ENCODE measurements at regions not wholly inside any gene's neighbourhood (a gene's known extent, or its start where the extent isn't known, plus 50 kb on each side); places are given as distances from the start of the nearest gene placed in this dataset.

GRCh38 chr3:24595796-24596195 is 101.1 kb upstream of the THRB start:
- no peak for TF ChIP-seq CTCF (IDR thresholded peaks at IDR 0.05; ENCODE audit: insufficient read depth, low read length)
- peak; percentile 11 for DNase-seq (ENCODE audit: low read depth)
- H3K4me3 ChIP-seq (ENCODE audit: low read depth, low read length) = no peak overlapping the region

GRCh38 chr3:24596626-24597025 is 102.0 kb upstream of the THRB start:
- DNase-seq (ENCODE audit: low read depth) = no peak
- TF ChIP-seq CTCF (IDR thresholded peaks at IDR 0.05; ENCODE audit: insufficient read depth, low read length) = no peak
- H3K4me3 ChIP-seq (ENCODE audit: low read depth, low read length) = no peak overlapping the region

- no peak for DNase-seq (ENCODE audit: low read depth)
- no peak for TF ChIP-seq CTCF (IDR thresholded peaks at IDR 0.05; ENCODE audit: insufficient read depth, low read length)
- H3K4me3 ChIP-seq (ENCODE audit: low read depth, low read length) = no peak overlapping the region
Observed at GRCh38 chr3:24598695-24599470, 104.2 kb upstream of the THRB start.

GRCh38 chr3:24601066-24601939 is 106.7 kb upstream of the THRB start:
- no peak for DNase-seq (ENCODE audit: low read depth)
- no peak overlapping the region for H3K4me3 ChIP-seq (ENCODE audit: low read depth, low read length)
- TF ChIP-seq CTCF (IDR thresholded peaks at IDR 0.05; ENCODE audit: insufficient read depth, low read length) = no peak

GRCh38 chr3:24604215-24604614 is 109.6 kb upstream of the THRB start:
- TF ChIP-seq CTCF (IDR thresholded peaks at IDR 0.05; ENCODE audit: insufficient read depth, low read length) = no peak
- no peak overlapping the region for H3K4me3 ChIP-seq (ENCODE audit: low read depth, low read length)
- DNase-seq (ENCODE audit: low read depth) = no peak

- no peak overlapping the region for H3K4me3 ChIP-seq (ENCODE audit: low read depth, low read length)
- DNase-seq (ENCODE audit: low read depth) = no peak
- TF ChIP-seq CTCF (IDR thresholded peaks at IDR 0.05; ENCODE audit: insufficient read depth, low read length) = no peak
Observed at GRCh38 chr3:24605511-24606028, 110.9 kb upstream of the THRB start.
